IPS-NIHi11 (cell line): ENCODE measurements at regions not wholly inside any gene's neighbourhood (a gene's known extent, or its start where the extent isn't known, plus 50 kb on each side); places are given as distances from the start of the nearest gene placed in this dataset.
A peak's percentile ranks its signal among the peaks of the same experiment; 100 is the strongest.
"Not testable (repeated sequence)": the region's sequence is repeated elsewhere in the genome, so short reads cannot be mapped to it uniquely, and the experiment has no call there.

Experiments used
- DNase-seq: peaks from one replicate; pipeline ENCODE4 v3.0.0; 2012; ENCODE audit warnings: mixed read lengths, low spot score

GRCh38 chr21:15932726-15933125 is 202.9 kb downstream of the USP25 start:
- DNase-seq, result no peak

DNA sequence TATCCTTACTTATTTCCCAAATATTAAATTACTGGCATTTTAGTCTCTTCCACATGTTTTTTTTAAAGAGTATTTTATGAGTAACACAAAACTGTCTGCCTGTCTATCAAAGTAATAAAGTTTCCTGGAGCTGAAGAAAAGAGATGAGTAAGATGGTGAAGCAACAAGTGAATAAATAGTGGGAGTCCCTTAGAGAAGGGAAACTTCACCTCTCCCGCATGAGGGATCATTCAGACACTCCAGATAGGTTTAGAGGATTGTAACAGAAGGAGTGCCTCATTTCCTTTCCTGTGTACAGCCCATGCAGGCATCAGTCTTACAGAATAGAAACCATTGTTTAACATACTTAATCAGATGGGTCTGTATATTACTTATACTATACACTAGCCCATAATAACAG is 205.7 kb downstream of the USP25 start:
- DNase-seq, result no peak

DNA sequence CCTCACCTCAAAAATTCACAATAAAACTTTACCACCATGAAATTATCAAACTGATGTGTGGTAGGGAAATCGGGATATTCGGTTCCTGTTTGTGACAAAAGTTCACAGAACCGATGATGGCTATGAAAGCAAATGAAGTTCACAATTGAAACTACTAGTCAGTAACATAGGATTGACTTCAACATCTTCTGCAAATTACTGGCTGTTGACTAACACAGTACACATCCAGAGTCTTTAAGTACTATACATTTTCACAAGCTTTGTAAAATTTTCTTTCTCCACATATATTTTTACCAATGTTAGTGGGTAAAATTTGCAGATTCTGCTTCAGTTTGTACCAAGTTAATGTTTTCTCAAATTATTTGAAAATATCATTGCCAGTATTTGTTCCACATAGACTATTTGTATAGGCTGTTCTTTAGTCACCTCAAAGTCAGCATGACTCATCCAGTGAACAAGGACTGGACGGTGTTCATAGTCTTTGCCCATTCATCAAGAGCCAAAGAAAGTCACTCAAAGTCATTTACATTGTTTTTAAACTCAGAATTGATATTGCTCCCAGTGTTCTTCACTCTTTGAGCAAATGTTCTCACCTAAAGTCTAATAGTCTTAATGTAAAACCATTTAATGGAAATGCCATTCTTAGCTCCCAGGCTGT is 213.4 kb downstream of the USP25 start:
- no peak for DNase-seq

GRCh38 chr21:15947677-15948076 is 217.9 kb downstream of the USP25 start:
- no peak for DNase-seq

DNA sequence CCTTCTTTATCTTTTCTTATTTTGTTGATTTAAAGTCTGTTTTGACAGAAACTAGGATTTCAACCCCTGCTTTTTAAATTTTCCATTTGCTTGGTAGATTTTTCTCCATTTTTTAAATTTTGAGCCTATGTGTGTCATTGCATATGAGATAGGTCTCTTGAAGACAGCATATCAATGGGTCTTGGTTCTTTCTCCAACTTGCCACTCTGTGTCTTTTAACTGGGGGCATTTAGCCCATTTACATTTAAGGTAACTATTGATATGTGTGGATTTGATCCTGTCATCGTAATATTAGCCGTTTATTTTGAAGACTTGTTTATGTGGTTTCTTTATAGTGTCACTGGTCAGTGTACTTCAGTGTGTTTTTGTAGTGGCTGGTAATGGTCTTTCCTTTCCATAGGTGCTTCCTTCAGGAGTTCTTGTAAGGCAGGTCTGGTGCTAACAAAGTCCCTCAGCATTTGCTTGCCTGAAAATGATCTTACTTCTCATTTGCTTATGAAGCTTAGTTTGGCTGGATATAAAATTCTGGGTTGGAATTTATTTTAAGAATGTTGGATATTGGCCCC is 223.9 kb downstream of the USP25 start:
- no peak for DNase-seq

- DNase-seq, result no peak
Observed at GRCh38 chr21:15964236-15964855, 234.6 kb downstream of the USP25 start.

DNA sequence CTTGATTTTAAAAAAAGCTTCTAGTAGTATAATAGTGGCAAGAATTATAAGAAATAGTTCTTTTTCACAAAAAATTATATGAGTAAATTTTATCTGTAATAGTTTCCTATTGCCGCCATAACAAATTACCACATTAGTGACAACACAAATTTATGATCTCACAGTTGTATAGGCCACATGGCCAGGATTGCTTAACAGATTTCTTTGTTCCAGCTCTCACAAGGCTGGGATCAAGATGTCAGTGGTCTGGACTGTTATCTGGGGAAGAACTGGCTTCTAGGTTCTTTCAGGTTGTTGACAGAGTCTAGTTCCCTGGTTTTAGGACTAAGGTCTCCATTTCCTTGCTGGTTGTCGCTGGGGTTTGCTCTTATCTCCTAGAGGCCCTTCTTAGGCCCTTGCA is 236.4 kb downstream of the USP25 start:
- no peak for DNase-seq

DNA sequence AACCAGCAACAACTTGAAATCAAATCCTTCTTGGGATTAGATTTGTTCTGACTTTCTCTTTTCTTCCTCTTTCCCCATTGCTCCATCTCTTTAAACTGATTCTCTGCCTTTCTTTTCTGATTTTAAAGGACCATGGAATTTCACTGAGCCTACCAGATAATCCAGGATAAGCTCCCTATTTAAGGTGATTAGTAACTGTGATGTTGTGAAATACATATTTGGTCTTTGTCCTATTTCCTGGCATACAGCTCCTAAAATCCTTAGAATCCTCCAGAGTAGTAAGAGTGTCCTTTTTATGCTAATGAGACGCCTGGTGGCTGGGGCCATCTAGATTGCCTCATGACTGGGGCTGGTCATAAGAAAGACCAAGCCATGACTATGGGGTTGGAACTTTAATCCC is 236.9 kb downstream of the USP25 start:
- DNase-seq, result no peak

DNA sequence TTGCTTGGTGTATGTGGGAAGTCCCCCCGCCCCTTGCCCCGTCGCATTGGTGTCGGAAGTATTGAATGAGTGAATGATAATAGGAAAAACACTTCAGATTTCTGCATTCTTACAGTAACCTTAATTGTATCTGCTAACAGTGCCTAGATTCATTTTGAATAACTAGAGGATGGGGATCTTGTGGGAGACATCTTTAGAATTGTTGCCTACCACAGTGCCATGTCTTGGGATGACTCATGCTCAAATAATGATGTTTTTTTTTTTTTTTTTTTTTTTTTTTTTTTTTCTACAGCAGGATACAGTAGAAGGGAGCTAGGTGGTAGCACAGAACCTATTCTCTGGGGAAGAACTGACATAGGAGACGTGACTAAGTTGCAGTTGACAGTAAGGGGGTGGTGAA is 237.9 kb downstream of the USP25 start:
- DNase-seq, result peak; percentile 33

DNA sequence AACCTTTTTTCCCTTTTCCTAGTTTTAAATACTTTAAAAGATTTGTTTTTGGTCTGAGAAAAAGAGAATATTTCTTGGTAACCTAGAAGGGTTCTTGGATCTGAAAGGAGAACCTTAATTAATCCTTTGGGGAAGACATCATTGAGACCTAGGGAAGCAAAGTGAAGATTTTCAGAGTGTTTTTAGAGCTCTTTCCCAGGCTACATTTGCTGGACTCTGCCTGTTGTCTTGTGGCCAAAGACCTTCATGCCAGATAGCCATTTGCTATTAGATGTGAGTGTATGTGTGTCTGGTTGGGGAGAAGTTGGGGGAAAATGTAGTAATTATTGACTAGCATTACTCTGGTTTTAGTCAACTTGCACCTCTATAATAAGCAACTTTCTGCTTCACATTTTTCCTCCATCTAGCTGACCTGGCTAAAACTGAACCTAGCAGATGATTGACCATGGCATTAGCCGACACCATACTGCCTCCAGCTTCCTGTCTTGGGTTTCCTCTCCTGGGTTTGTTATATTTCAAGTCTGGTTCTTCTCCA is 239.1 kb downstream of the USP25 start:
- DNase-seq, result no peak

DNA sequence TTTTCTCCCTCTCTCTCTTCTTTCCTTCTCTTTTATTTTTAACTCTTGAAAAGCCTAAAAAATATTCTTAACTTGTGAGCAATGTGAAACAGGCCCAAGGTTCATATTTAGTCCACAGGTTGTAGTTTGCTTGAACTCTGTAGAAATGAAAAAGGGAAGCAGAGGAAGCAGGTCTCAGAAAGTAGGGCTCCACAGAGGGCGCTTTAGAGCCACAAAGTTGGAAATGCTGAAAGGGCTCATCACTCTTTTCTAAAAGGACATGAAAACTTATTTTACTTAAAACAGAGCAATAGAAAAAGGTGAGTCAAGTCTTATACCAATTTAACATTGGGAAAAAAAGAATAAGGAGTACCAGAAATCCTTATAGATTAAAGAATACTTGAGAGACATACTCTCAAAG is 247.0 kb downstream of the USP25 start:
- no peak for DNase-seq

- no peak for DNase-seq
Observed at GRCh38 chr21:15978215-15978738, 248.5 kb downstream of the USP25 start.

- not testable (repeated sequence) for DNase-seq
Observed at GRCh38 chr21:15979493-15979892, 249.7 kb downstream of the USP25 start.

GRCh38 chr21:15986277-15986676 is 256.5 kb downstream of the USP25 start:
- DNase-seq, result no peak

- no peak for DNase-seq
Observed at GRCh38 chr21:15992171-15992570, 262.4 kb downstream of the USP25 start.

- DNase-seq, result no peak
Observed at GRCh38 chr21:15993951-15994350, 264.2 kb downstream of the USP25 start.

DNA sequence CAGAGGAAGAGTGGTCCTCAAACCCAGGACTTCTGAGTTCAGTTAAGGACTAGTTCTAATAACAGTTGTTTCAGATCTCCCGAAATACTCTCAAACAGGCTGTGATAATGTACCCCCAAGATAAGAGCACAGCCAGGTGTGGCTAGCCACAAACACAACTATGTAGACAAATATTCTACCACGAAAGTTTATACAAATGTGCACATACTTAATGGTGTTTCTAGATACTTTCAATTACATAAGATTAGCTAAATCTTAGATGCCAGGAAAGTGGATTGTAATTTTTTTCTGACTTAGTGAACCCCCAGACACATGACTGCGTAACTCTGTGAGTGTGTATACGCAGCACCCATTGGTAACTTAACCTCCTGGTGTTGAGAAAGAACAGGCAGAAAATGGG is 270.0 kb downstream of the USP25 start:
- no peak for DNase-seq

DNA sequence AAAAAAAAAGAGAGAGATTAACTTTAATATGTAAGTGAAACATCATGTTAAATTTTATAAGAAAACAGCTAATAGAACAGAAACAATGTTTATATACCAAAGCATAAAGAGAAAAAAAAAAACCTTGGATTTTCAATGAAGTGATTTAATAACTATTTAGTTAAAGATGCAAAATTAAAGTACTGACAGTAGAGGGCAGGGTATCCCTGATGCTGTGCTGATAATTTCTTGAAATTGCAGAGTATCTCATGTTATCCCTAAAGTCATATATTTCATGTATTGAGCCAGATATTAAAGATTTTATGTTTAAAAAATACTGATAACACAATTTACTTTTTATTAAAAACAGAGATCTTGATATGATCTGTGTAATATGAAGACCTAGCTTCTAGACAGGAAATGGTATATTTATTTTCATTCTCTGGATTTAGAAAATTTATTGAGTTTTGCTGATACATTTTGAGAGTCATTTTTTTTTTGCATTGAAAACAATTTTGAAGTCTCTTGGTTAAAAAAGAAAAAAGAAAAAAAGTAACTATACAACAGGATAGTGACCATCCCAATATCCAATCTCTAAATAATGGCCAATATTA is 273.2 kb downstream of the USP25 start:
- no peak for DNase-seq

GRCh38 chr21:16004086-16004485 is 274.3 kb downstream of the USP25 start:
- no peak for DNase-seq

- no peak for DNase-seq
Observed at GRCh38 chr21:16004523-16004922, 274.7 kb downstream of the USP25 start.

DNA sequence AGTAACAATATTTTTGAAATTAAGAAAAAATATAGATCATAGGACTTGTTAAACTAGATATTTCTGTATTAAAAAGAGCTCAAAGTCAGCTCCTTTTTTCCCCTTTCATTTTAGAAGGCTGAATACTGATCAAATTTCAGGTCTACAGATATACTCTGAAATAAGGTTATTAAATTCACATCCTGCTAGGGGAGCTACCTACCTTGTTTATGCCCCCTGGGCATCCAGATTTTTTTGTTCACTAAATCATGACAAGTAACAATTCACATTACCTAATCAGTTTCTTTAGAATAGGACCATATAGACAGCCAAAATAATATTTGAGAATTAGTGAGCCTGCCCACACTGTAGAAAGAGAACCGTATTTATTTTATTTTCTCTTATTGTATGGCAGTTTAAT is 276.2 kb downstream of the USP25 start:
- DNase-seq, result no peak

DNA sequence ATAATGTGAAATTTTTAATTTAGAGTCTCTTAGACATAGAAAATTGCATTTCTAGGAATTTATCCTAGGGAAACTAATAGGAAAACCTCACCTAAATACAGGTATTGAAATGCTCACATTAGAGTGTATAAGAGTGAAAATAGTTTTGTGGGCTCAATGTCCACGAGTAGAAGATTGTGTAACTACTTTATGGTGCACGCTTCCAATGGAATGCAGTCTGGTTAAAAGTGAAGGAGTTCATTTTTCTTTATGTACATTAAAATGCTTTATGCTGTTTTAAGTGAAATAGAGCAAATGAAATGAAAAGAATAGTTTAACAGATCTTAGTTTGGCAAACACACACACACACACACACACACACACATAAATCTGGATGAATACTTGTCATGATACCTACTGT is 278.2 kb downstream of the USP25 start:
- no peak for DNase-seq

- no peak for DNase-seq
Observed at GRCh38 chr21:16011719-16012118, 281.9 kb downstream of the USP25 start.
